ENCODE measurements at regions not wholly inside any gene's neighbourhood (a gene's known extent, or its start where the extent isn't known, plus 50 kb on each side); places are given as distances from the start of the nearest gene placed in this dataset.
"Not testable (repeated sequence)": the region's sequence is repeated elsewhere in the genome, so short reads cannot be mapped to it uniquely, and the experiment has no call there.

DNA sequence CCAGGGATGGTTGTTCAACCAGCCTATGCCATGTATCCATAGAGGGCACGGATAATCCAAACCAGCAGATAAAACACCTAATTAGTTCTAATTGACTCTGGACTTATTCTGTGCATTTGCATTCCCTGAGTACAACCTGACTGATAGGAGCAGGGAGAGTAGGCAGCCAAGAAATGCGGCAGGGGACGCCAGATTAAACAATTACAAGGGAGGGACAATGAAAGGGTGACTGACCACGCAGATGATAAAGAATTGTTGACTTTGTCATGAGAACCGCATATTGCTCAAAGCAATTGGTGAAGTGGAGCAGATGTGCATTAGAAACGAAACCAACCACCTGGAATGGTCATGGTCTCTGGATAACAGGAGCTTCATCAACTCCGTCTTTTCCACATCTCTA is 369.1 kb upstream of the FRG2C start:
- DNase-seq (no peak), ATAC-seq (no peak)
- intact Hi-C loops (cut with DNase I, micrococcal nuclease): loop anchor here in 1 of 2 donors (10.0 kb wide), 1 partner anchor 130 kb away; no protein-coding TSS in a partner anchor

DNA sequence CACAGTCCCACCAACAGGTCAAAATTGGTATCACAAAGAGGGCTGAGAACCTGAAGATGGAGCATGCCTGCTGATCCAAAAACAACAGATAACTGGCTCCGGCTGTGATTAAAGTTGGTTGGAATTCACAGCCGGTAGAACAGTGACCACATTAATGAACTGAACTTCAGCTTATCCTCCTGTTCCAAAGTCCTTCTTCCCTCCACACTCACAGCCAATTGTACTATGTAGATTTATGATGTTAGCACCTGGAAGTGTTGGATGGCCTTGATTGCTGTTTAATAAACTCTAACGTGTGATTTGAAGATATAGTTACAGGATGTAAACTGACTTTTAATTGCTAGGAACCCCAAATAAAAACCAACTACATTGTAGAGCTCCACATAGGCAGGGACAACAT is 367.3 kb upstream of the FRG2C start:
- intact Hi-C loops (cut with DNase I, micrococcal nuclease): loop anchor here in 1 of 2 donors (10.0 kb wide), 1 partner anchor 128 kb away; no protein-coding TSS in a partner anchor
- peak; percentile 54 for ATAC-seq

DNA sequence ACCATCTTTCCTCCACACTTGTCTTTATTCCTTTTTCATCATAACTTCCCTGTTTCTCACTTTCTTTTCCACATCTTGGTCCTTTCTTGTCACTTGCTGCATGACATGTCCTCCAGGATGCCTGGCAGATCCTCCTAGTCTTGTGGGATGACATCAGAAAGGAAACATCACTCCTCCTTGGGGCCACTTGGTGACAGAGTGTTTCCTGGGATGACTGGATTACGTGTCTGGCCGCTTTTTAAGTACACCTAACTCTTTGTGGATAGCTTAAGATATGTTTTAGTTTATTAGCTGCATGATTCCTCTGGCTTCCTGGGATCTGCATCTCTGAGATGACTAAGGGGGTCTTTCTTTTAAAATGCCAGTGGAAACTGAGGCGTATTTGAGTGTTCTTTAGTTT is 363.5 kb upstream of the FRG2C start:
- ATAC-seq (no peak), DNase-seq (no peak)
- intact Hi-C loops (cut with DNase I, micrococcal nuclease): no loop called here

More for the DNA sequence above, 367.3 kb upstream of the FRG2C start:
- no peak for DNase-seq

DNA sequence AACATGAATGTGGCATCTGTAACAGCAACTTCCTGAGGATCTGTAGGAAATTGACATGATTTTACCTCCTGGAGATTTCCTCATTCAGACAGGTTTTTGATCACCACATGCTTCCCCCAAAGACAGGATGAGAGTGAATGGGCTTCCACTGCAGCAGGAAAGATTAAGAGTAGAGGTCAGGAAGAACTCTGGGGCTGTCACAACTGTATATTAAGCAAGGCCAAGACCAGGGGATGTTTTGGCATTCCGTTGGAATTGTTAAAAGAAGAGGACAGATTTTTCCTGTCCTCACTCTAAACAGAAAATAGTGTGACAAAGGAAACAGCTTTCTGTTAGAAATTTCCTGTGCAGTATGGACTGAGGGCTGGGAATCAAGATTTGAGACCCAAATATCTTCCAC is 363.1 kb upstream of the FRG2C start:
- DNase-seq; ATAC-seq; intact Hi-C loops (cut with DNase I, micrococcal nuclease): not testable (repeated sequence)

DNA sequence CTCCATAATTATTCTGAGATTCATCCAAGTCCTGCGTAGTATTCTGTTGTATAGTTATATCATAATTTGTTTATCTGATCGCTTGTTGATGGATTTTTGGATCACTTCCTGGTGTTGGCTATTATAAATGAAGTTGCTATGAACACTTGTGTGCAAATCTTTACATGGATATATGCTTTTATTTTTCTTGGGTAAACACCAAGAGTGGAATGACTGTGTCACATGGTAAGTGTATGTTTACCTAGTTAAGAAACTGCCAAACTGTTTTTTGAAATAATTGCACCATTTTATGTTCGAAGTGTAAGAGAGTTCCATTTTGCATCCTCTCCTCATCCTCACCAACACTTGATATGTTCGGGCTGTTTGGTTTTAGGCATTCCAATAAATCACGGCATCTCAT is 360.4 kb upstream of the FRG2C start:
- intact Hi-C loops (cut with DNase I, micrococcal nuclease): no loop called here
- no peak for DNase-seq
- ATAC-seq: no peak

DNA sequence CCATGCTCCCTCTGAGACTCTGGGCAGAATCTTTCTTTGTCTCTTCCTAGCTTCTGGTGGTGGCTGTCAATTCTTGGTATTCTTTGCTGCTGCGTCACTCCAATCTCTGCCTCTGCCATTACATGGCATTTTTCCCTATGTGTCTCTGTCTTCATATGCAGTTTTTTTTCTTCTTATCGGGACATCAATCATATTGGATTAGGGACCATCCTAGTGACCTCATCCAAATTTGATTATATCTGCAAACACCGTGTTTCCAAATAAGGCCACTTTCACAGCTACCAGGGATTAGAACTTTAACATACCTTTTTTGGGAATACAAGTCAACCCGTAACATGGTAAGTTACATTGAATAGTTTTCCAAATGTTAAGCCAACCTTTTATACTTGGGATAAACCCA is 358.2 kb upstream of the FRG2C start:
- no peak for ATAC-seq
- intact Hi-C loops (cut with DNase I, micrococcal nuclease): no loop called here
- DNase-seq: no peak

DNA sequence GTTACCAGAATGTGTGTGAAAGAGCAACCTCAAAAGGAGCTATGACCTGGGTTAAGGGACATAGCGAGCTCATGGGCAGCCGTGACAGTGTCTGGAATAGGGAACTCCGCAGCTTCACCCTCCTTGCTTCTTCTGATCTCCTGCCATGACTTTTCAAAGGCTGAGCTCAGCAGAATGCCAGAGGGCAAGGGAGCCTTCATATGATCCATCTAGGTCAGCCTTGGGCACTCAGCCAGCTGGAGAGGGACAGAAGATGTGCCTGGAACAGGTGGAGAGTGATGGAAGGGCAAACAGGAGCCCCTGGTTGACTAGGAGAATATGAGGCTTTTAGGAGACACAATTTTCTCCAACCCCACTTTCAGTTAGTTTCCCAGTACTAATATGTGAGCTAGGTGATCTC is 352.8 kb upstream of the FRG2C start:
- DNase-seq; ATAC-seq; intact Hi-C loops (cut with DNase I, micrococcal nuclease): not testable (repeated sequence)

DNA sequence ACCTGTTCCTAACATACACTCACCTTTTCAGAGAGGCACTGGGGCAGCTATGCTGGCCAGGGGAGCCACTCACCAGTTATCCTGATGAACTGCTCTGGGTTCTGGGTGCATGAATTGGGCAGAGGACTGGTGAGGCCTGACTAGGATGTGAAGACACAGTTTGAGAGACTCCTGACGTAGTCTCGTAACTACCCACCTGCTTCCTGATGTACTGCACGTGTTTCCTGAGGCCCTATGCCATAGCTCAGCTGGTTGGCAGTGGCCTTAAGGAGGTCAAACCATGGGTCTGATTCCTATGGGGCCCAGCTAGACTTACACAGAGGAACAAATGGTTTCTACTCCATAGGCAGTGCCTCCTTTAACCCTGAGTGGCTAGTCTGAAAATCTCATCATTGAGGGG is 351.7 kb upstream of the FRG2C start:
- ATAC-seq; intact Hi-C loops (cut with DNase I, micrococcal nuclease); DNase-seq: not testable (repeated sequence)

DNA sequence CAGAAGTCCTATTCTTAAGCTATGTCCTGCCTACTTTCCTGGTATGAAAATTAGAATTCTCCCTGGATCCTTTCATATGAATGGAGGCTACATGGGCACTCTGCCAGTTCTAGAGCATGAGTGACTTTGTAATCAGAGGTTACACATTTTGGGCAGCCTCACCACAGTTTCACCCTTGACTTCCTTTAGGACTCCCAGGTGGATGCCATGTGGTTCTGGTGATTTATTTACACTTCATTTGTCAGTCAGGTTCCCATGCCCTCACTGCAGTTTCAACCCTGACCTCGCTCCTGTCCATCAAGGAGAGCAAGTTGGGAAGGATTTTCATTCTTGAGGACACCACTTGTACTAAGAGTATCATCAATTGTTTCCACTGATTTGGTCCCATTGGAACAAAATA is 344.4 kb upstream of the FRG2C start:
- DNase-seq; intact Hi-C loops (cut with DNase I, micrococcal nuclease); ATAC-seq: not testable (repeated sequence)

DNA sequence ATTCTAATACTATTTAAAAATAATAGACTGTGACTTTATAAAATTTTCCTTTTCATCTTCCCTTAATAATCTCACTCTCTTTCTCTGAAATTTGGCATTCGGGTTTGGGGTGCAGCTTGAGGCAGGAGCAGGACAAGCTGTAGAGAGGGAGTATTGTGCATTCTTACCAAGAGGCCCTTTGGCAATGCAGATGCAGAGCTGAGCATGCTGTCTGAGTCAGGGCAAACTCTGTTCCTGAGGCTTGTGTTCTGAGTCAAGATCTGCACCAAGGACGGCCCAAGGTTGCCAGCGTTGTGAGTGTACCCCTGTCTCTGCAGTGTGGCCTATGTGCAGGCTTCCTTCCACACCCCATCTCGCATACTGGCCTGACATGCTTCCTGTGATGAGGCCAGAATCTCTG is 343.8 kb upstream of the FRG2C start:
- intact Hi-C loops (cut with DNase I, micrococcal nuclease): no loop called here
- ATAC-seq: no peak

DNA sequence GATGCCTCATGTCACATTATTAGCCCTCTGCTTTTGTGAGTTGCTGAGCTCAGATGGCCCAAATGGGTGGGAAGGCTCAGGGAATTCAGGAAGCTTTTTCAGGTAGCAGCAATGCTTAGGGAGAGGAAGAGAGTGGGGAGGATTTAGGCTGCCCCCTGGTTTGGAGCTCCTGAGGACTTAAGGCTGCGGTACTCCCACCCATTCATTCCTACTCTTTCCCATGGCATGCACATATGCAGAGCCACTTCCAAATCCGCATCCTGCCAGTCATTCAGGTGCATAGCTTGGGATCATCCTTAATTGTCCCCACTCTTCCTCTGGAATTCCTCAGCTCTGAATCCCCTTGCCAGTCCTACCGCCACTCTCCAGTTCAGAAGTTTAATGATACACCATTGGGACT is 343.1 kb upstream of the FRG2C start:
- intact Hi-C loops (cut with DNase I, micrococcal nuclease): no loop called here
- ATAC-seq: no peak
- DNase-seq: no peak

More for the DNA sequence above, 343.8 kb upstream of the FRG2C start:
- no peak for DNase-seq

DNA sequence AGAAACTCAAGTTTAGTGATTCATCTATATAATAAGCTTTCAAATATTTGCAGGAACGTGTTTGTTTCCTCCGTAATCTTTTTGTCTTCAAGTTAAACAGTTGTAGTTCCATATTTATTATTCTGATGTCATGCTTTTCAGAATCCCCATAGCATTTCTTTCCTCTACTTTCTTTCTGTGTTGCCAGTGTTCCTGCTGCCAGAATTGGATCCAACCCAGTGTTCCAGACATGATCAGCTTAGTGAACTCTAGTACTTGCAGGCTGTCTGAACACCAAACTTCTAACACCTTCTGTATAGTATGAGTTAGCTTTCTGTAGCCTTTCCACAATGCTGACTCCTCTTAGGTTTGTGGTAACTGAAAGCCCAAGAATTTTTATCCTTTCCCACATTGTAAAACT is 340.2 kb upstream of the FRG2C start:
- intact Hi-C loops (cut with DNase I, micrococcal nuclease); DNase-seq; ATAC-seq: not testable (repeated sequence)

DNA sequence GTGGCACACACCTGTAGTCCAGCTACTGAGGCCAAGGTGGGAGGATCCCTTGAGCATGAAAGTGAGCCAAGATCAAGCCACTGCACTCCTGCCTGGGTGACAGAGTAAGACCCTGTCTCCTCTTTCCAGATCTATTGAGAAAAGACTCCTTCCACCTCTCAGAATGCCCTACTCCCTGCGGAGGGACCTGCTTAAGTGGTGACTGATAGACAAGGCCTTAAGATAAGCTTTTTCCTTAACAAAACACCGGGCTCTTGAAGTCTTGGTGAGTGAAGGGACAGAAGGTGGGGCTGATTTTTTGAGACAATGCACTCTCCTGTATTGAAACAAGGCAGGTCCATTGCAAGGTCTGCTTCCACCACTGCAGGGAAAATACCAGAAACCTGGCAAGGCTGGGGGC is 338.4 kb upstream of the FRG2C start:
- no peak for DNase-seq
- intact Hi-C loops (cut with DNase I, micrococcal nuclease): no loop called here
- ATAC-seq: no peak

DNA sequence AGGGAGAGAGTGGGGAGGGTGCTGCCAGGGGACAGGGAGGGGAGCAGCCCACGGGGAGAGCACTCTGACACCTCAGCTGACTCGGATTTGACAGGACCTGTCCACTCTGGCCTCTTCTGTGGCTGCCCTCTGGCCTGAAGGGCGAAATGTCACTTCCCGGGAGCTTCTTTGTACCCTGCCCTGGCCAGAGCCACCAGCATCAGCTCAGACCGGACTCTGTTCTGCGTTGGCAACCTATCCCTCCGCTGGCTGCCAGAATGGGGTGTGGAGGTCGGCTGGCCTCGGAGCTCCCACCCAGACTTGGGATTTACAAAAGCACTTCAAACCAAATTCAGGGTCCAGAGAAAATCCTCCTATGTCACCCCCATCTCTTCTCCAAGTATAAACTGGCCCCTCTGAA is 336.7 kb upstream of the FRG2C start:
- intact Hi-C loops (cut with DNase I, micrococcal nuclease): no loop called here
- ATAC-seq (no peak), DNase-seq (no peak)

DNA sequence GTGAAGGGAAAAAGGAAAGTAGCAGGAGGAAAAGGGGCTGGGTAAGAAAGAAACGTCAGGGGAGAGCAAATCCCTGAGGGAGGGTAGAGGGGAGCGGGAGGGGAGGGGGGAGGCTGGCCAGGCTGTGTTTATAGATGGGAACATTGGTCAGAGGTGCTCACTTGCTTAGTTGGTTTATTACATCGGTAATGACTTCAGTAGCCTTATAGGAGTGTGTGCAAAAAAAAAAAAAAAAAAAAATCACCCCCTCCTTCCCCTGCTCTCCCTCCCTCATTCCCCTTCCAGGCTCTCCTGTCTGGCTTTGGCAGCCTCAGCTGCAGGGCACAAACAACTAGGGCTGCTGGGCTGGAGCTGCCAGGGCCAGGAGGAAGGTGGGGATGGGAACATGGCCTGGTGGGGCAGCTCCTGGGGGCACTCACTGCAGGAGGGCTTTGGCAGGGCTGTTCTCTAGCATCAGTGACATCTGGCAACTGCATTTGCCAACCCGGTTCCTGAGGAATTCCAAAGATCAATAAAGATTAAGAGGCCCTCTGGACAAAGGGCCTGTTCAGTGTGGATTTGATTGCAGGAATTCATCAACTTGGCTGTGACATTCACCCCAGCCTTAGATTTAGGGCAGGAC is 334.5 kb upstream of the FRG2C start:
- intact Hi-C loops (cut with DNase I, micrococcal nuclease): no loop called here

DNA sequence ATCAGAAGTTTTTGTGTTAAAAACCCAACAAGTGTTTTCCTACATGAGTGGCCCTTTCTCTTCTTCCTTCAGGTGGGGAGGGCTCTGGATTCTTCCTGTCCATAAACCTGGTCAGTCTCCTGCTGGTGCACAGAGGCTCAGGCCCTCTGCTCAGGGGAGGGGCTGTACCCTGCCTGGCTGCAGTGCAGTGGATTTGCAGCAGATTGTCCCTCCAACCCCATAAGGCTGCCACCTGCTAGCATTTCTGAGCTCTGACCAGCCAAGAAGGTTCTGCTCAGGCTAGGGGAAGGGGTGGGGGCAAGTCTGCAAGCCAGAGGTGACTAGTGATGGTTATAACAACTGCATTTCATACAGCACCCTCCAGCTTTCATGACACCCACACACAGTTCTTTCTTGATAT is 333.7 kb upstream of the FRG2C start:
- intact Hi-C loops (cut with DNase I, micrococcal nuclease); ATAC-seq; DNase-seq: not testable (repeated sequence)

More for the DNA sequence above, 334.5 kb upstream of the FRG2C start:
- ATAC-seq (no peak), DNase-seq (no peak)

DNA sequence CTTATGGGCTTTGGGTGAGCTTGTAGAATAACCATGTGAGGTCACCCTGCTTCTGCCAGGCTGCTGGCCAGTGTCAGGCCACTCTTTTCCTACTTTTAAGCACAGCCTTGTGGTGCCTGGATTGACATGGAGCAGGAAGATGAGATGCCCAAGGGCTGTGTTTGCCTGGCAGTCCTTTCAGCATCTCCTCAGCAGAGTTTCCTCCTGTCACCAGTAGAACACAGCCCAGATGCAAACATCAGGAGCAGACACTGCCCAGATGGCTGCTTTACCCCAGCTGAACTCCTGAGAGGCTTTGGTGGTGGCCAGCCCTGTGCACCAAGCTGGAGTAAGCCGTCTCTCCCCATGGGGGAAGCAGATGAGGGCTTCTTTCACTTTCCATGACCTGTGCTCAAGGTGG is 332.0 kb upstream of the FRG2C start:
- DNase-seq; intact Hi-C loops (cut with DNase I, micrococcal nuclease); ATAC-seq: not testable (repeated sequence)

DNA sequence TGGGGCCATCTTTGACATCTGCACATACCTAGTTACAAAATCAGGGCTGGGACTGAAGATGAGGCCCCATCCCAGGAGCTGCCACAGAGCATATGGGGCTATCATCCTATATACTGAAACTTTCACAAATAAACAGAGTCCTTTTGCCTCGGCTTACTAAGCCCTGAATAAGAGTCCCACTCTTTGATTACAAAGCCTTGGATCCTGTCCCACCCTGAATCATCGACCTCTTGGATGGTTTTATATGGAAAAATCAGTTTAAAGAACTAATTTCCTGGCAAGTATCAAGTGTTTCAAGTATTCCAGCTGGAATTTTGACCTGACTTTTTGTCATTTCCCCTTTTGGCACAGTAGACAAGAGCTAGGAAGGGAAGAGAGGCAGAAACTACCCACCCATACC is 331.3 kb upstream of the FRG2C start:
- no peak for DNase-seq
- intact Hi-C loops (cut with DNase I, micrococcal nuclease): no loop called here
- ATAC-seq: no peak

DNA sequence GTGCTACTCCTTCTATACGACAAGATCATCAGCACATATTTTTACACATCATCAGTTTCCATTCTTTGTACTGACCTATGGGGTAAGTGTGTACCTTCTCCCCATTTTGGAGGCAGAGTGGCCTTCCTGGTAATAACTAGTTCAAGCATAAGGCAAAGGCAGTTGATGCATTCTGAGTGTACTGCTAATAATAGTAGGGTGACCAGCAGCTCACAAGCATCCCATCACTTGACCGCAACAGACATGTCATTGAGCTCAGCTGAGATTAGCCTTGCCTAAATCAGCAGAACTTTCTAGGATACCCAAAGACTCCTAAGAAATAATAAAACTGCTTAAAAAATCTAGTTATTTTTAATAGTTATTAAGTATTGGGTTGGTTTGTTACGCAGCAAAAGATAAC is 329.8 kb upstream of the FRG2C start:
- ATAC-seq: no peak
- intact Hi-C loops (cut with DNase I, micrococcal nuclease): no loop called here
- DNase-seq: no peak

DNA sequence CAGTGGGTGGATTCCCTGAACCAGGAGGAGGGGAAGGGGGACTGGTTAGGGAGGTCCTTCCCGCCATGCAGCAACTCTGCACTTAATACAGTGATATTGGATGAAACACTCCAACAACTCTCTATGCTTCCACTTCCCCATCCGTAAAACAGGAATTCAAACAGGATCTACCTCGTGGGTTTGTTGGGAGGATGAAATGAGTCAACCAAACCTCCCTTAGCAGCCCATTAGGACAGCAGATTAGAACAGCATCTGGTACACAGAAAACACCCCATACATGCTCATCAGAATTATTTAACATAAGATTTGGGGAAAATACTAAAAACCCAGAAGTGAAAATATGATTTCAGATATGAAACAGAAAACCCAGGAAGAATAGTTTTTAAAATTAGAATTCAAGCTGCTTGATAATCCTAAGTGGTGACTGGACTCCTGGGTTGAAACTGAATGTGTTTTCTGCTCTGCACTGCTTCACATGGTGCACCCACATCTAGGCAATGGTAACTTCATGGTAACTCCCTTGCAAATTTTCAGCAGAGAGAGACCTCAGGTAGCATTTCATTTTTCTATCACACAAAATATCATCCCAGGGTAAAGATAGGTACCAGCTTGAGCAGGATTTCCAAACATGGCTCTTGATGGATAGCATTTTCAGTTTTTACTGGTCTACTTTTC is 326.8 kb upstream of the FRG2C start:
- DNase-seq (no peak), ATAC-seq (no peak)
- intact Hi-C loops (cut with DNase I, micrococcal nuclease): no loop called here

DNA sequence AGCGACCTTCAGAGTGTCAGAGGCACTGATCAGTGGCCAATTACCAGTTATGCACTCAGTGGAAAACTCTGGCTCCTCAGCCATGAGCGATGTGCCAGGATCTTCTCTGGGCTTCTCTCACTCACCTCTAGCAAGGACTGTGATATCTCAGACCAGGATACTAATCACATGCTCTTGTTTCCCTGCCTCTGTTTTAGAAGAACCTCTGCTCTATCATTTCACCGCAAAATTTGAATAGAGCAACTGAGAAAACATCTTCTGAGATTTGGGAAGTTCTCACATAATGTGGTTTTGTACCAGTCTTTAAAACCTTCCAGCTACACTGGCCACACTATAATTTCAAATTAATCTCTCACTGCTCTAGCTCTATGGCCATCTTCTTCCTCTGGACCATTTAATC is 325.8 kb upstream of the FRG2C start:
- no peak for ATAC-seq
- intact Hi-C loops (cut with DNase I, micrococcal nuclease): no loop called here
- no peak for DNase-seq

All from left colon (tissue), 2 donors.